ENCODE measurements at regions not wholly inside any gene's neighbourhood (a gene's known extent, or its start where the extent isn't known, plus 50 kb on each side); places are given as distances from the start of the nearest gene placed in this dataset.
A peak's percentile ranks its signal among the peaks of the same experiment; 100 is the strongest.

DNA sequence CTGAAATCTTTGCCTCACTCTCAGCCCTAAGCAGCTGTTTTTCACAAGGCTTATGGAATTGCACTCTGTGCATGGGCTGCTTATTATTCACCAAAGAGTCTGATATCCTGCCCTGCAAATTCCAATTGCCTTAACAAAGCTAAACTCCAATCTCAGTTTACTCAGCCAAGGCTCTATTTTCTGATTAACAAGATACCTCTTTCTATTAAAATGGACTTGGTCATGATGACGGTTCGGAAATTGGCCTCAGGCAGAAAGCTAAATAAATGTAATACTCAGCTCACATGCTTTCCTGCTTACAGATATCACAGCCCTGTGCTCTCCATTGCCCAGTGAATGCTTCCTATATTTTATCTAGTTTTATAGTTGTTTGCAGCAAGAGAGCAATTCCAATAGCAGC is 1270.8 kb downstream of the PCDH9 start:
- ChIA-PET POLR2A (no interaction called here), CTCF (no interaction called here)
- H3K4me3 ChIP-seq (ENCODE audit: low read depth, low read length), result no peak overlapping the region
- DNase-seq (ENCODE audit: low read depth, low spot score), result peak; percentile 28
- TF ChIP-seq, protein P1, sequence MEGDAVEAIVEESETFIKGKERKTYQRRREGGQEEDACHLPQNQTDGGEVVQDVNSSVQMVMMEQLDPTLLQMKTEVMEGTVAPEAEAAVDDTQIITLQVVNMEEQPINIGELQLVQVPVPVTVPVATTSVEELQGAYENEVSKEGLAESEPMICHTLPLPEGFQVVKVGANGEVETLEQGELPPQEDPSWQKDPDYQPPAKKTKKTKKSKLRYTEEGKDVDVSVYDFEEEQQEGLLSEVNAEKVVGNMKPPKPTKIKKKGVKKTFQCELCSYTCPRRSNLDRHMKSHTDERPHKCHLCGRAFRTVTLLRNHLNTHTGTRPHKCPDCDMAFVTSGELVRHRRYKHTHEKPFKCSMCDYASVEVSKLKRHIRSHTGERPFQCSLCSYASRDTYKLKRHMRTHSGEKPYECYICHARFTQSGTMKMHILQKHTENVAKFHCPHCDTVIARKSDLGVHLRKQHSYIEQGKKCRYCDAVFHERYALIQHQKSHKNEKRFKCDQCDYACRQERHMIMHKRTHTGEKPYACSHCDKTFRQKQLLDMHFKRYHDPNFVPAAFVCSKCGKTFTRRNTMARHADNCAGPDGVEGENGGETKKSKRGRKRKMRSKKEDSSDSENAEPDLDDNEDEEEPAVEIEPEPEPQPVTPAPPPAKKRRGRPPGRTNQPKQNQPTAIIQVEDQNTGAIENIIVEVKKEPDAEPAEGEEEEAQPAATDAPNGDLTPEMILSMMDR (IDR thresholded peaks at IDR 0.05; ENCODE audit: insufficient read depth, low read length, missing control alignments), result no peak

DNA sequence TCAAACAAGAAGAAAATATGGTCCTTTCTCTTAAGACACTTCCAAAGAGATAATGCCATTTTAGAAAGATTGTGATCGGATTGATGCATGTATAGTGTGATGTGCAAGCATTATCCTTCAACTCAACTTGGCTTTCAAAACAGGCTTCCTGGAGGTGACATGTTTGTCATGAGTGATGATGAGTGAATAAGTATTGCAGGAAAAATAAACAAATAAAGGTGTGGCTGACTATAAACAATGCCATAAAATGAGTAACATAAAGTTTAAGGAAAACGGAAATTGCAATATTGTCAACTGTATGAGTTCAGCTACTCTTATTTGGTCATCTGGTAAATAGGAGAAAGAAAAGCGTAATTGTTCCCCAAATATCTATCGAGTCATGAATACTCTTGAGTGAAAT is 1283.7 kb downstream of the PCDH9 start:
- H3K4me3 ChIP-seq (ENCODE audit: low read depth, low read length), result no peak overlapping the region
- TF ChIP-seq, protein P1 (IDR thresholded peaks at IDR 0.05; ENCODE audit: insufficient read depth, low read length, missing control alignments), result no peak
- ChIA-PET CTCF (no interaction called here), POLR2A (no interaction called here)
- no peak for DNase-seq (ENCODE audit: low read depth, low spot score)

DNA sequence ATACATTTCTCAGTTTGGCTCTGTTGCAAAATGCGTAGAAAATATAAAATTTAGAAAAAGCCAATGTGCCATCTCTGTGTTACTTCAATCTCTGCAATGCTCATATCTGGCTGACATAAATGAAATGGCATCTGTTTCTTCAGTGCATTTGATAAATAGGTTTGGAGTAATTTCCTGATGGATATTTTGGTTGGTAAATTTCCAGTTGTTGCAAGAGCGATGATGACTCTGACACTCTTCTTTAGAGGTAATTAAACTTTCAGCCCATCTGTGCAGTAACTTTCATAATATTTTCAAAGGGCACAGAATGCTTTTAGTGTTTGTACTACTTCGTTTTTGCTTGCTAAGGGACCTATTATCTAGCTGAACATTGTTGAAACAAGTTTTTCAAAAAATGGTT is 1286.4 kb downstream of the PCDH9 start:
- TF ChIP-seq, protein P1 (IDR thresholded peaks at IDR 0.05; ENCODE audit: insufficient read depth, low read length, missing control alignments), result no peak
- CTCF ChIA-PET, result no interaction called here
- no peak overlapping the region for H3K4me3 ChIP-seq (ENCODE audit: low read depth, low read length)
- POLR2A ChIA-PET, result no interaction called here
- no peak for DNase-seq (ENCODE audit: low read depth, low spot score)

DNA sequence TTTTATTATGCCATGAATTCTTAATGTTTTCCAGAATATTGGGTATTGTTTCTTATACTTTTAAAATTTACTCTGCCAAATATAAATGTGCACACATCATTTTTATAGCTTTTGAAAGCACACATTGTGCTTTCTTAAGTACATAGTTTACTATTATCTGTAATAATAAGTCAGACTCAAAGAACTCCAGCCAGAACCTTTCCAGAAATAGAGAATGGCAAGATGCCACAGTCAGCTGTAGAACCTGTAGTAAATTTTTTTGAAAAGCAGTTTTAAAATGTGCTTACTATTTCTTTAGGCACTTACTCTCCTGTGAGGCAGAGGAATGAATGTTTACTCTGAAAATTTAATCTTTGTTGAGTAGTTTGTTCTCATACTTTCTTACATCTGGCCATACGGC is 1287.1 kb downstream of the PCDH9 start:
- ChIA-PET POLR2A (no interaction called here), CTCF (no interaction called here)
- DNase-seq (ENCODE audit: low read depth, low spot score), result peak; percentile 38
- TF ChIP-seq, protein P1 (IDR thresholded peaks at IDR 0.05; ENCODE audit: insufficient read depth, low read length, missing control alignments), result no peak
- no peak overlapping the region for H3K4me3 ChIP-seq (ENCODE audit: low read depth, low read length)

DNA sequence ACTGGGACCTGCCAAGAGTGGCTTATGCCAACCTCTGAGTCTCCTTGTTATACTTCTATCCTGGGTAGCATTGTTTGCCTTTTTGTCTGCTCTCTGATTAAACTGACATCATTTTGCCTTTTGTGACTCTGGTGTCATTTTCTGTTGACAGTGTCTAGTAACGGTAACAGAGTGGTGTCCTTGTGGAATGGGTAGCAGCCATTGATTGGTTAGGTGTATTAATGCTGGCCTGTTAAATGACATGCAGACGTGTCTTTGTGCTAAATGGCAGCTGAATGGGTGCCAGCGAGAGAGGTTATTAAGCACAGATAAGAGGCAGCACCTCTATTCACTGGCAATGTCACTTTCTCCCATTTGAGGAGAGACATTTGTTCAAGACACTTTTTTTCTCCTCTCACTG is 1289.4 kb downstream of the PCDH9 start:
- POLR2A ChIA-PET, result no interaction called here
- CTCF ChIA-PET, result no interaction called here
- TF ChIP-seq, protein P1 (IDR thresholded peaks at IDR 0.05; ENCODE audit: insufficient read depth, low read length, missing control alignments), result no peak

DNA sequence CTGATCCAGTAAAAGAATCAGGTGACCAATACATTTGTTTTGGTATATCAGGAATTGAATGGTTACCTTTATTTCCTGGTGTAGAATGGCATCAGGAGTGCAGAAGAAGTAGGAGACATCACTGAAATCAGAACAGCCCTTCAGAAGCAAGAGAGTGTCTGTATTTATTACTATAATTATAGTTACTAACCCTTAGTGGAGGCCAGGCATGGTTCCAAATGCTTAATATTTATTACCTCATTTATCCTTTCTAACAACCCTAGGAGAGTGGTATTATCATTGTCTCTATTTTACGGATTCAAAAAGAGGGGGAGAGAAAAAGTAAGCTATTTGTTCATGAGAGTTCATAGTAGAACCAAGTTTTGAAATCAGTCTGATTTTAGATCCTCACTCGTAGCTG is 1292.9 kb downstream of the PCDH9 start:
- CTCF ChIA-PET, result no interaction called here
- POLR2A ChIA-PET, result no interaction called here
- H3K4me3 ChIP-seq (ENCODE audit: low read depth, low read length), result no peak overlapping the region
- TF ChIP-seq, protein P1 (IDR thresholded peaks at IDR 0.05; ENCODE audit: insufficient read depth, low read length, missing control alignments), result no peak
- no peak for DNase-seq (ENCODE audit: low read depth, low spot score)

More for the DNA sequence above, 1289.4 kb downstream of the PCDH9 start:
- no peak for DNase-seq (ENCODE audit: low read depth, low spot score)
- H3K4me3 ChIP-seq (ENCODE audit: low read depth, low read length), result no peak overlapping the region
